ENCODE measurements at regions not wholly inside any gene's neighbourhood (a gene's known extent, or its start where the extent isn't known, plus 50 kb on each side); places are given as distances from the start of the nearest gene placed in this dataset.

DNA sequence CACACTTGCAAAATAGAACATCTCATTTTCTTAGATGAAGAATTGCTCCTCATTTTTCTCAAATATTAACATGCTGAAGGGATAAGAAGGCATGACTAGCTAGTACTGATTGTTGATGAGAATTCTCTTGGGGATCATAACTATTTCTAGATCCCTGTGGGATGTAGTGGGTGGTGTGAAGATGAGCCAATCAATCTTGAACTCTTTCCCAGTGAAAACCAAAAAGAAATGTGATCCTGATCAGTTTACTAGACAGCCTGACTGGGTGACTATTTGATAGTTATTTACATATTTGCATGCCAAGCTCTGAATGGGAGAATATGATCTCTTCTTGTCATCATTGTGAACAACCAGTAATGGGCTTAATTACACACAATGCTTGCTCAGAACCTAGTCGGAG is 63.7 kb downstream of the ZIC1 start:
- TF ChIP-seq, protein P1, sequence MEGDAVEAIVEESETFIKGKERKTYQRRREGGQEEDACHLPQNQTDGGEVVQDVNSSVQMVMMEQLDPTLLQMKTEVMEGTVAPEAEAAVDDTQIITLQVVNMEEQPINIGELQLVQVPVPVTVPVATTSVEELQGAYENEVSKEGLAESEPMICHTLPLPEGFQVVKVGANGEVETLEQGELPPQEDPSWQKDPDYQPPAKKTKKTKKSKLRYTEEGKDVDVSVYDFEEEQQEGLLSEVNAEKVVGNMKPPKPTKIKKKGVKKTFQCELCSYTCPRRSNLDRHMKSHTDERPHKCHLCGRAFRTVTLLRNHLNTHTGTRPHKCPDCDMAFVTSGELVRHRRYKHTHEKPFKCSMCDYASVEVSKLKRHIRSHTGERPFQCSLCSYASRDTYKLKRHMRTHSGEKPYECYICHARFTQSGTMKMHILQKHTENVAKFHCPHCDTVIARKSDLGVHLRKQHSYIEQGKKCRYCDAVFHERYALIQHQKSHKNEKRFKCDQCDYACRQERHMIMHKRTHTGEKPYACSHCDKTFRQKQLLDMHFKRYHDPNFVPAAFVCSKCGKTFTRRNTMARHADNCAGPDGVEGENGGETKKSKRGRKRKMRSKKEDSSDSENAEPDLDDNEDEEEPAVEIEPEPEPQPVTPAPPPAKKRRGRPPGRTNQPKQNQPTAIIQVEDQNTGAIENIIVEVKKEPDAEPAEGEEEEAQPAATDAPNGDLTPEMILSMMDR (IDR thresholded peaks at IDR 0.05; ENCODE audit: insufficient read depth, low read length, poor library complexity, severe bottlenecking), result no peak
- no peak for TF ChIP-seq EZH2phosphoT487 (conservative IDR thresholded peaks at IDR 0.05; ENCODE audit: low read length)
